GM19025 (cell line): ENCODE measurements at regions not wholly inside any gene's neighbourhood (a gene's known extent, or its start where the extent isn't known, plus 50 kb on each side); places are given as distances from the start of the nearest gene placed in this dataset.

Experiments
- ATAC-seq: cut with Tn5 transposase; IDR thresholded peaks from one replicate; pipeline ENCODE4 v1.9.1; 2021; ENCODE audit warnings: mild to moderate bottlenecking, low read depth, moderate library complexity; ENCODE audit not compliant: unreplicated experiment

DNA sequence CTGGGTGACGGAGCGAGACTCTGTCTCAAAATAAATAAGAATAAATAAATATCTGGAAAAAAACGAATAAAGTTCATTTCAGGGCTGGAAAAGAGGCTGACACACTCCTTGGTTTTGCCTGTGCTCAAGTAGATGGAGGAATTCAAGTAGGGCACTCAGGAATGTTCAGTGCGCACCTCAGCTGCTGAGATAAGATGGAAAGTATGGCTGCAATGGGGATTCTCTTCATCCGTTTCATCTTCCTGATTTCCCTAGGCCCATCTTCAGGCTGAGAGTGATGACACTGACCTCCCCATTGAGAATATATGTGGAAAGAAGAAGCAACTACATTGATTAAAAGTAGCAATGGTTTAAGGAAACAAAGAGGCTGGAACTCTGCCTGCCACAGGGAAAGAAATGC lies 130.5 kb upstream of the ZNF644 start:
- no peak for ATAC-seq

DNA sequence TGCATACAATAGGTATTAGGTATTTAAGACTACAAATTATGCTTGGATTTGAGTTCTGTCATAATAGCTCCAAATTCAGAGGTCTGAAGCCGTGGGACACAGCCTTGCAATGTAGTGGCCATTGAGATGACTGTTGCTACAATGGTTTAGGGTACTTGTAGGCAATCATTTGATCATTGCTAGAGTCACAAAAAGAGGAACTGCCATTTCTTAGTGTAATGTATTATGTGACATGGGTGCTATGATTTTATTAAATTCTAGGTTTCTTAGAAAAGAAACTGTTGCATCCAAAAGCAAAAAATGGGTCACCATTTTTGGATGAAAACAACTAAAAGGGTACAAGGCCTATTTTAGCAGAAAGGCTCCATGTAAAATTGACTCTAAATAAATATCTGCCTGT lies 129.9 kb upstream of the ZNF644 start:
- no peak for ATAC-seq

DNA sequence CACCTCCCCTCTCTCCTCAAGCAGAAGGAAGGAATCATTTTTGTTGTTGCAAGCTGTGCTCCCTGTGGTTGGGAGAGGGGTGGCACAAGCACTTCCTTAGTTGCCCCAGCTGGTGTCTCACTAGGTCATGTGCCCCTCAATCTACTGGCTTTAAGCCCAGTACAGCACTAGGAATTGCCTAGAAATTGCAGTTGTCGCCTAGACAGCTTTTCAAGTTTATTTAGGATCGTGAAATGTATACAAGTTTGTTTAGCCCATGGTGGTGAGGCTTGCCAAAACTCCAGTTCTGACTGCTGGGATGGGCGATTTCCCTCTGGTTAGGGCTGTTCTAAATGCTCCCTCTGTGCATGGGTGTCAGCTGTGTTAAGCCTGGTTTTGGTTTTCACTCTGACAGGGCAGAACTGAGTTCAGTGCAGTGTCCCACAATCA lies 126.8 kb upstream of the ZNF644 start:
- ATAC-seq = no peak

DNA sequence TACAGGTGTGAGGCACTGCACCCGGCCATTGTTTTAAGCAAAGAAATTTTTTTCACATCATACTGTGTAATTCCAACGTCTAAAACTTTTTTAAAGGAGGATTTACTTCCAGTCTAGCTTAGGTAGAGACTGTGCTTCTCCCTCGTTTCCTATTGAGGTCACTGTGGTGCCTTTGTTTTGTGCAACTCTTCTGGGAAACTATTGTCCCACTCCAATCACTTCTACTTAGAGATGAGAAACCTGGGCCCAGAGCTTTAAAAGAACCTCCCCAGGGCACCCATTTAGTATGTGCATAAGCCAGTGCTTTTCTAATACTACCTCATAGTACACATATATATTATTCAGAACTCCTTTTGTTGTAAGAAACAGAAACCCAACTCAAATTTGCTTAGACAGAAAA lies 120.0 kb upstream of the ZNF644 start:
- no peak for ATAC-seq

DNA sequence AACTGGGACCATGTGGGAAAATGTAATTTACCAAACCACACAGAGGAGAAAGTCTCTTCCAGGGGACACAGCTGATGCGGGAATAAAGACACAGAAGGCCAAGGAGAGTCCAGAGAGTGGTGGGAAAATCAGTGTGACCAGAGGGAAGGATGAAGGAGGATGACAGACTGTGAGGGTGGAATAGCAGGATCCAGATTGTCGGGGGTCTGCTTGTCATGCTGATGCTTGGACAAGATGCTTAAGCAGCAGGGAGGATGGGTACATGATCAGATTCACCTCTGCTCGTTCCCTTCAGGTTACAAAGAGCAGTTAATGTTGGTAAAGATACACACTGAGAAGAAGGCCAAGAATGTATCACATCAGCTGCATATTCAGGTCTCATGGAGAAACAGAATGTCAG lies 117.1 kb upstream of the ZNF644 start:
- ATAC-seq = no peak

DNA sequence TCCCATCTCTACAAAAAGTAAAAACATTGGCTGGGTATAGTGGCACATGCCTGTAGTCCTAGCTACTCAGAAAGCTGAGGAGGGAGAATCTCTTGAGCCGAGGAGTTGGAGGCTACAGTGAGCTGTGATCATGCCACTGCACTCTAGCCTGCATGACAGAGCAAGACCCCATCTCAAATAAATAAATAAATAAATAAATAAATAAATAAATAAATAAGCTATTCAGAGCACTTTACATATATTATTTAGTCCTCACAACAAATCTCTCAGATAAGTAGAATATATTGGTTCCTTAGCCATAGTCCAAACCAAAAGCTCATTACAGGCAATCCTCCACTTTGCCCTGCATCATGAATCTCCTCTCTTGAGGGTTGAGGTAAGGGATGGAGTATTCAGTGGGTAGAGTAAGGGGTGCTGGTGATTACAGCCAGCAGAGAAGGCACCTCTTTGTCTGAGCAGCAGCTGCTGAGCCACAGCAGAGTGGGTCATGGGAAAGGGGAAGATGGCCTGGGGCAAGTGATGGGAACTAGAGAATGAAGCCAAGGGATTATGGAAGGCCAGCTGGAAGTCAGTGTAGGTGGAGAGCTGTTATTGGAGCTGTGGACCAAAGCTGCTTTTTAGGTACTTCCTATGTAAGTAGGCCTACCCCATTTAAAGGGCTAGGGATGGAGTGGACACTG lies 115.5 kb upstream of the ZNF644 start:
- no peak for ATAC-seq

DNA sequence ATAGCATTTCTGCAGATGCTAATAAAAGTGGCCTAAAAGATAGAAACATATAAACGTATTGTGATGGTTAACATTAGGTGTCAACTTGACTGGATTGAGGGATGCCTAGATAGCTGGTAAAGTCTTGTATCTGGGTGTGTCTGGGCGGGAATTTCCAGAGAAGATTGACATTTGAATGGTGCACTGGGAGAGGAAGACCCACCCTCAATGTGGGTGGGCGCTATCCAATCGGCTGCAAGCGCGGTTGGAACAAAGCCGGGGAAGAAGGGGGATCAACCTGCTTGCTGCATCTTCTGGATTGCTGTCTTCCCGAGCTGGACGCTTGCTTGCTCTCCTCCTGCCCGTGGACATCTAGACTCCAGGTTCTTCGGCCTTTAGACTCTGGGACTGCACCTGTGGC lies 114.0 kb upstream of the ZNF644 start:
- no peak for ATAC-seq

DNA sequence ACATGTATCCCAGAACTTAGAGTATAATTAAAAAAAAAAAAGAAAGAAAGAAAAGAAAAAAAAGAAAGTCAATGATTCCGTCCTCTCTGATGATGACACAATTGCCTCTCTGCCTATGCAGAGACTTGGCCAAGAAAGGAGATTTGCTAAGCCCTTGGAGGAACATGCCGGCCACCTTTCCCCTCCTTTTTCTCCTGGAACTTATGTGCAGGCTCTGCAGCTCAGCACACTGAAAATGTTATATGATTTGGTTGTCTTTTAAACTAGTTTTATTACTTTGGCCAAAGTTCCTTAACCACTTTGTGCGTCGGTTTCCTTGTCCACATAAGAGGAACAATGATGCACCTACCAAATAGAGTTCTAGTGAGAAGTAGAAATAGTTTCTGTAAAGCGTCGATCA lies 111.4 kb upstream of the ZNF644 start:
- no peak for ATAC-seq

DNA sequence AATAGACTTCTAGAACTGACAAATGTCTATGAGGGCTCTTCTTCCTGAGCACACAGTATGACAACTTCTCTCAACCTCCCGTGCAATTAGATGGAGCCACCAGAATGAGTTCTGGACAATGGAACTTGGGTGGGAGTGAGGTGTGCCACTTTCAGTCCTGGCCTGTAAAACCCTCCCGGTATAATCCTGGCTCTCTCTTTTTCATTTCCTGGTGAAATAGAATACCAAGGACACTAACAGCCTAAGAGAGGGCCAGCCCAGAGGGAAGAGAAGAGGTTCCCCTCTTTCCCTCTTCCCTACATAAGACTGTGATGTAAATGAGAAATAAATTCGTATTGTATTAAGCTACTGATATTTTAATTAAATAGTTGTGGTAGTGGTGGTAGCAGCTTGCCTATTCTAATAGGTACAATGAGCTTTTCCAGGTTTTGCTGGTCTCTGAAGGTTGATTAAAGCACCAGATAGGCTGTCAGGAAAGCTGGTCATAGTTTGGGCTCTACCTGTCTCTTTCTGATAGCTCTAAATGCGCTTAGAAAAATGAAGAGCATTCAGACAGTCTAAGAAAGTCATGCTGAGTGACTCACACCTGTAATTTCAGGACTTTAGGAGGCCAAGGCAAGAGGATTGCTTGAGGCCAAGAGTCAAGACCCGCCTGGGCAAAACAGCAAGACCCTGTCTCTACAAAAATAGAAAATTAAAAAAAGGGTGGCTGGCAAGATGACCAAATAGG lies 108.6 kb upstream of the ZNF644 start:
- ATAC-seq = no peak

DNA sequence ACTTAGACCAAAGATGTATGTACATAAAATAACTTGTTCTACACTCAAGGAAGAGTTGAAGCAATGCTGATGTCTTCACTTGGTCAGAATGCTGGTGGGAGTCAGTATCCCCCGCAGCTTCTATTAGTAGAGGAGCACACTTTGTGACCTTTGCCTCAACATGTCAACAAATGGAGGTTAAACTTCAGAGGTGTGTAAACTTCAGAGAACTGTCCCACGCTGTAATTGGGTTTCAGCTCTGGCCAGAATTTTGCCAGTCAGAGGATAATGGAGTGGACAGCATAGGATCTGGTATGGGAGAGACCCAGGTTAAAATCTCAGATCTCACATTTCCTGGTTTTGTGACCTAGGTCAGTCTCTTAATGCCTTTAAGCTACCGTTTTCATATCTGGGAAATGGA lies 107.6 kb upstream of the ZNF644 start:
- no peak for ATAC-seq

DNA sequence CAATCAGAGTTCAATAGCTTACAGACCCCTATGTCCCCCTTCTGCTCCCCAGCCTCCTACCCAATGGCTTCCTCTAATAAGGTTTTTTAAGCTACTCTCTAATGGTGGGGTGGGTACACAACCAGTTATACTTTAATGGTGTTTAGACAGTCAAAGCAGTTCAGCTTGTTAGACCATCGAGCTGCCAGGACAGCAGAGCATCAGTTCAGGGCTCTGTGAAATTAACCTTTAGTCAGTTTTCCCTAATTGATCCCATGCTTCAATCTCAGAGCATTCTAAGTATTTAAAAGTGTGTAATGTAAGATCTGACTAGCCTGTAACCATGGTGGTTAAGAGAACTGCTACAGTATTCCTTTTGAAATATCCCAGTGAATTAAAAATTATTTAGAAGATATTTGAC lies 107.2 kb upstream of the ZNF644 start:
- ATAC-seq = no peak

DNA sequence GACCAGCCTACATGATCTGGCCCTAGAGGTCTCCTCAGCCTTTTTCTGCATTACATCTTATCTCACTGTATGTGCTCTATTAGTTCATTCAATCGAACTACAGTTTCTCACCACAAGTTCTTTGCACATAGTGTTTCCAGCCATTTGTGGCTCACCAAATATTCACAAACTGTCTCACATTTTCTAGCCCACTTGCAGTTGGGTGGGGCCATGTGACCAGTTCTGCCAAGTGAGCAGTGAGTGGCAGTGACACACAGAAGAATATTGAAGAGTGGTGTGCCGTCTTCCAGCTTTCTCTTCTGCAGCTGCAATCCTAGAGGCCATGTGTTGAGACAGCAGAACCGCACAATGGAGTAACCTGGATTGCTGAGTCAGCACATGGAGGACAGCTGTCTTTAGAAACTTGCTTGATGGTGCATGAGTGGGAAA lies 103.2 kb upstream of the ZNF644 start:
- no peak for ATAC-seq

DNA sequence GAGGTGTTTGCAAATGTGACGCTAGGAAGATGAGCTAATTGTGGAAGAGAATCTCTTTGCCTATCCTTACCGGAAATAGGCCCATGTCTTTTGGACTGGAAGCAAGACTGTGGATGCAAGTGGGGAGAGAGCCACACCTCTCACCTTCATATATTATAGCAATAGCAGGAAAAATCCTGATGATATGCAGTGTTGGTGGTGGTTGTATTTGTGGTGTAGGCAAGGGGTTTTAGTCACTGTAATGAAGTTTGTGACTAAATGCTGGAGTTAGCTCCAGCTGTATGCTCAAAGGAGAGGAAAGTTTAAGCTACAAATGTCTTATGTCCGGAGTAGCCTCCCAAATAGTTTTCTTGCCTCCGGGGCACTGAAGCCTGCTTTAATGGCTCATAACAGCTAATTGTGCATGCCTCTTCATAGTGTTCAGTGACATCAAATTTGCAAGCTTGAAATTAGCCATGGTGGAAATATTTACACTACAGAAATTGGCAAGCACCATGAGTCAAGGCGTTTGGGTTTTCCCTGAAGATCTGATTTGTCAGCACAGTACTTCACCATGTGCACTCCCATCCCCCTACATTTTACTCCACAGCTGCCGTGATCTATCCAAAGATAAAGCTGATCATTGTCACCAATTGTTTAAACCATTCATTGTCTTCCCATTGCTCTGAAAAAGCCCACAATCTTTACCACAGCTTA lies 102.6 kb upstream of the ZNF644 start:
- ATAC-seq = no peak

DNA sequence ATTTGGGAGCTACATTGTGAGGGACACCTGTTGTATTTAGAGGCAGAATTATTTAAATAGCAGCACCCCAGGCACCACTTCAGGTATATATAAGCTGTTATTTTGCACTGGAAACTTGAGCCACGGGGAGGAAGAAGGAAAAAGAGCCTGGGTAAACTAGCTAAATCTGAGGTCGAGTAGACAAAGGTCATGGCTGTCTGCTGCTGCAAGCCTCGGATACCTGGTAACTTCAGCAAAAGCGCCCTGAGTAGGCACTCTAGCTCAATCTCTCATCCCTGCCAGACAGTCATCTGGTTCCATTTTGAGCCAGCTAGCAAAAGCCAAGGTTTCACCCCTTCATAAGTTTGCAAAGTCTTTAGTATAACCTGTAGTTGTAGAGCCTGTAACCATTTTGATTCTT lies 101.9 kb upstream of the ZNF644 start:
- no peak for ATAC-seq

DNA sequence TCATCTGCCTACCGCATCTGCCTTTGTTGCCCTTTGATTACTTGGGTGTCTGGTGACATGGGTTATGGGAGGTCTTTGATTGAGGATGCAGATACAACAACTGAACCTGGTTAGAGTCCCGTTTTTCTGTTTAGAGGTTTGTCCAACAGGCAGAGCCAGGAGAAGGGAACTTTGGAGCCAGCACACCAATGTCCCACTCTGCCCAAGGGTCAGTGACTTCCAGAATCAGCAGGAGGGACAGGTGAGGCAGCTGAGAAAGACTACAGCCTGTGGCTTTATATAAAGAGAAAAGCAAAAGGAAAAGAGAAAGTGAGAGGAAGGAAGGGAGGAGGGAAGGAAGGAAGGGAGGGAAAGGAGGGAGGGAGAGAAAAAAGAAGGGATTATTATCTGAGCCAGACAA lies 101.5 kb upstream of the ZNF644 start:
- no peak for ATAC-seq

DNA sequence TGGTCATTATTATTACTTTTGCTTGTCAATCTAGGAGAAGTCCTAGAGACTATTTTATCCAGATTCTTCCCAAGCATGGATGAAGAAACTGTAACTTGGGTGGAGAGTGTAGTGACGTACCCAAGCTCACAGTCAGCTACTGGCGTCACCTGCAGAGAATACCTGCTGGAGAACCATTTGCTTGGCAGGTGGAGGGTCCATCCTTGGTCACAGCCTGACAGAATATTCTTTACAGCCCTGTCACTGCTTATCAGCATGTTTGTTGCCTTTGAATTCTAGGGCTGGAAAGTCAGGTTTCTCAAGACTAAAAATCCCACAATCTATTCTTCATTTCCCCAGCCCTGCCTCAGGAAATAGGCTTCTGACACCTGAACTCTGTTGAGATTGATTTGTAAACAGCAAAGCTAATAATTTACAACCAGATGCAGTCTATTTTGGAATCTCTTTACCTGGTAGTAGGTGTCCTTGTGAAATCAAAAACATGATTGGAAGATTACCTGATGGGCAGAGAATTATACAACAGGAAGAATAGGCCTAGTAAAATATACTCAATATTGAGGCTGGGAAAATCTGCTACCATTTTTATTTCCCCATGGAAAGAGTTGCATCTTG lies 100.4 kb upstream of the ZNF644 start:
- no peak for ATAC-seq

DNA sequence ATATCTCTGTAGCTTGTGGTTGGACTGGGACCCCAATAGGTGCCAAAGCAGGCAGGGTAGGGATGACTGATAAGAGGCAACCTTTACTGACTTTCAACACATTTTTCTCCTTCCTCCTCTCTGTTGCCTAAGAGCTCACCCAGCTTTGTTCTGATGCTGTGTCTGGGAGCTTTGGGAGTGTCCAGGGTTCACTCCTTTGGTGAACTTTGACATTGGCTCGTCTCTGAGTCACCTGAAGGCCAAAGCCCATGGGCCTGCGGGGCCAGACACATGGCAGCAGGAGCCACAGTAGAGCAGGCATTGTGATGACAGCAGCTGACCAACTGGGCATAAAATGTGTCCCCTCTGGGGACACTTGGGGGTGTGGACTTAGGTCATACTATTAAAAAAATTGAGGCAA lies 99.5 kb upstream of the ZNF644 start:
- no peak for ATAC-seq

DNA sequence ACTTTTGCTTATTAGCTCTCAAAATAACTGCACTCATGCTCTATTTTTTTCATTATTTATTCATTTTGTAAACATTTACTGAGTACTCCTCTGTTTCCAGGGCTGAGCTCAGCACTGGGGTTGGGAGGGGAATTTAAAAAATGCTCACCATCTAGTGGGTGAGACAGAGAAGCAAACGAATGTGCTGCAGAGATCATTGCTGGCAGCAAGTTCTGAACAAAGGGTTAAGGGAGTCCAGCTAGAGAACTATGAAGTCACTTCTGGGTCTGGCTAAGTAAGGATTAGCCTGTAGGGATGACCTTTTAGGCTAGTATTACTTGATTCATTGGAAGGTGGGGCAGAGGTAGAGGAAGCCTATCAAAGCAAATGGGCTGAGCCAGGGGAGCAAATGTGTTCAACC lies 99.1 kb upstream of the ZNF644 start:
- ATAC-seq = no peak

DNA sequence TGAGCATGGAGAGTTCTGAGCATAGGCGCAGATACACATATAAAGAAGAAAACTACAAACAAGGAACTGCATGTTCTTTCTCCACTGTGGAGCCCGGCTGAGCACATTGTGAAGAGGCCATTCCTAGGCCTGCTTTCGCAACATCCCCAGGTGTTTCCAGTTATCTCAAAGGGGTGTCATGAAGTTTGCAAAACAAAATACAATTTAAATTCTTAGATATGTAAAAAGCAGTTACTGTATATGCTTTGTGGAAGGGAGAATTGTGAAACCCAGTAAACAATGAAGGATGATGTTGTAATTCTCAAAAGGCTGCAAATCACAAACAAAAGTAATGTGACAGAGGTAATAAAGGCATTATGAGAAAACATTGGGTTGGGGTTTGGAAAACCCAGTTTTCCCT lies 98.6 kb upstream of the ZNF644 start:
- ATAC-seq = no peak

DNA sequence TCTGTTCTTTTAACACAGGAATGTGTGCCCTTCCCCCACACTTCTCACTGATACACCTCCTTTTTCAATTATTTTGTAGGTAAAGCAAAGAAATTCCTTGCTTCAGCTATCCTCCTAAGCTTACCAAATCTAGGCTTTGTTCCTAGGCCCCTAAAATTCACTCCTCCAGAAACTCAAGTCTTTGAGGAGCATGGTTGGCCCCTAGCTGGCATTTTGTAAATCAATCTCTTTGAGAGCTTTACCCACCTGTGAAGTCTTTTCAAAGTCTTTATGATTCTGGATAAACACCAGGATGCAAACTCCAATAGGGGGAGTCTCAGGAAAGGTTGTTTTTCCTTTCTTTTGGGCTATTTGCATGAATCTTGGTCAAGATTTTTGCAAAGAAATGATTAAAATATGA lies 82.9 kb upstream of the ZNF644 start:
- ATAC-seq = no peak

DNA sequence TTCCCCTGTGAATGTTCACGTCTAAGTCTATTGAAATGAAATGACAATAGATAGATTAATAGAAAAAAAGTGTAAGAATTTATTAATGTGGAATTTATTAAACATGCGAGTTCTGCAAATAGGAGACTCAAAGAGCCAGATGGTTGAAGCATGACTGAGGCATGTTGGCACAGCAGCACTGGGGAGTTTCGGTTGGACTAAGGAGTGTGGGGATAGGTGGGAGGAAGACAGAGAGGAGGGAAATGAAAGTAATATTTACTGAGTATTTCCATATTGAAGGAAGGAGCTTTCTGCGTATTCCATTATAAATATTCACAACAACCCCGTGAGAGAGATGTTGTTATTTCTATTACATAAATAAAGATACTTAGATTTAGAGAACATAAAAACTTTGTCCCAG lies 79.5 kb upstream of the ZNF644 start:
- ATAC-seq = no peak
